NCI-H226 (cell line): ENCODE measurements at regions not wholly inside any gene's neighbourhood (a gene's known extent, or its start where the extent isn't known, plus 50 kb on each side); places are given as distances from the start of the nearest gene placed in this dataset.
"Not testable (repeated sequence)": the region's sequence is repeated elsewhere in the genome, so short reads cannot be mapped to it uniquely, and the experiment has no call there.

Experiments used
- DNase-seq: peaks from one replicate; pipeline ENCODE4 v3.0.0-alpha.2; 2015

GRCh38 chr16:35198223-35199199 lies 1739.1 kb downstream of the TP53TG3F start:
- no peak for DNase-seq

GRCh38 chr16:35200662-35201061 lies 1741.2 kb downstream of the TP53TG3F start:
- no peak for DNase-seq

- DNase-seq = no peak
Observed at GRCh38 chr16:35201151-35201550, 1741.7 kb downstream of the TP53TG3F start.

DNA sequence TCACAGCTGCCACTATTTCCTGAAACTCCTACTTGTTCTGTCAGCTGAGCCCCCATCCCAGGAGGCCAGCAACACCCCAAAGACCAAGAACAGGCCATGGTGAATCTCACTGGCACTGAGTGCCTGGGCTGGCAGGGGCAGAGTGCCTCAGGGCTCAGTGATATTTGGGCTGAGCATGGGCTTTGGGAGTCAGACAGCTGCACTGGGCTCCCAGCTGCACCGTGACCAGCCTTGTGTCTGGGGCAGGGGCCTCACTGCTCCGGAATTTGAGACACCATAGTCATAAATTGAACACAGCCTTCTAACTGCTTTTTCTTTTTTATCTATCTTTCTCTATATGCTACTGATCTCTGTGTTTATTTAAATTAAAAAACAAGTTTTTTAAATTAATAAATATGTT lies 1744.2 kb downstream of the TP53TG3F start:
- no peak for DNase-seq

DNA sequence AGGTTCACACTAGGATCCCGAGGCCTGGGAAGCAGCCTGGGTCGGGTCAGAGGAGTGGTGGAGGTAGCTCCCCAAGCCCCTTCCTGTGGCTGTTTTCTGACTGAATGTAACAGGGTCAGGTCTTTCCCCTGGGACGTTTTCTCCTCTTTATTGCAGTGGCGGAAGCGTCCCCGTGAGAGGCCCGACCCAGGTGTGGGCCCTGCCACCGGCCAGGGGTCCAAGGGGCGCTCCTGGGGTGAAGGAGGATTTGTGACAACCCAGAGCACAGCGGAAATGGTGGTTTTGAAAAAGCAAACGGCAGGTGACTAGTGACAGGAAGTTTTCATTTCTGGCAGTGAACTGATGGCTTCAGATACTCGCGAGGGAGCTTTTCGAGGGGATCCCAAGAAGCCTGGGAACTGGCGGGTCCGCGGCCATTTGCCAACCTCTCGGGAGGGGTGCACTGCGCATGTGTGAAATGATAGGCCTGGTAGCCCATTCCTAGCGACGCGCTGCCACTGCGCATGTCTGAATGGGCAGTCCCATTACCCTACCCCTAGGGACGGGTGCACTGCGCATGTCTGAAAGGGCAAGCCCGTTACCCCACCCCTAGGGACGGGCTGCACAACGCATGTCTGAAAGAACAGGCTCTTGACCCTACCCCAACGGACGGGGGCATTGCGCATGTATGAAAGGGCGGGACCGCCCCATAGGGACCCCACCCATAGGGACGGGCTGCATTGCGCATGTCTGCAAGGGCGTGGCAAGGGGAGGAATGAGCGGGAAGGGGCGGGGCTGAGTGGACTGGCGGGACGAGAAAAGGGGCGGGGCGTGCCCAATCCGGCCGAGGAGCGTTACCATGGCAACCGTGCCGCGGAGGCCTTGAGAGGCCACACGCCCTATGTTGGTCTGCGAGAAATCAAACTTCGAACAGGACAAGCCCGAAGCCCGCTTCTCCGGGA lies 1747.9 kb downstream of the TP53TG3F start:
- no peak for DNase-seq

DNA sequence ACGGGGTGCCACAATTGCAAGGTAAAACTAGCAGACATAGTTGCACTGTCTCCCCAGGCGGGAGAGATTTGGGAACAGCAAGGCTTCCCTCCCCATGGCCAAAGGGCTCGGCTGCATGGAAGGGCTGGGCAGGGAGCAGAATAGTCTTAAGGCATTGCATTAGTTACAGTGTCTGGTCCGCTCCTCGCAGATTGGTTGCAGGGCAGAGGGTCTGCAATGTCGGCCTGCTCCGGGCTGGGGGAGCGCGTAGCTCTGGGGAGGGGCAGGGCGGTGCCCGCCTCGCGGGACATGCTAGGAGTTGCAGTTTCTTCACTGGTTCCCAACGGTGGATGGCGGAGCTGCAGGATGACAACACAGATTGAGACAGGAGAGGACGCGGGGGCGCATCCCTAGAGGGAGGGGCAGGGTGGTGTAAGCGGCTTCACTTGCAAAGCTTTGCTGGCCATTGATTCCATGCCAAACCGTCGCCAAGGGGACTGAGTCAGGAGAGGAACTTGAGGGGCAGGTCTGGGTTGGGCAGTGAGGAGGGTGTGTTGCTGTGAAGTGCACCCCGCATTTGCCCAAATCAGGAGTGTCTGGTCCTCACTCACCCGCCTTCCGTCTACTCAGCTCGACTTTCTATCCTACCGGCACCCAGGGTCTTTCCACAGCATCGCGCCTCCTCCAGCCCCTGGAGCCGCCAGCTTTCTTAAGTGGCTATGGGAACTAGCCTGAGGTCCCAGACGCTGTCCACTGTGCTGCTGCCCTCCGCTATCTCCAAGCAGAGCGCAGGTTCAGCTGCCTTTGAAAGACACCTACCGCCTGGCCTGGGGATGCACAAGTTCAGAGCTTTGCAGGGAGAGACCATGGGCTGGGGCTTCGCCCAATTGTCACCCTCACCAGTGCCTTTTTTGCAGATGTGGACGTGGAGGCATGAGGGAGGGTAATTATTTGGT lies 1748.9 kb downstream of the TP53TG3F start:
- DNase-seq = no peak

DNA sequence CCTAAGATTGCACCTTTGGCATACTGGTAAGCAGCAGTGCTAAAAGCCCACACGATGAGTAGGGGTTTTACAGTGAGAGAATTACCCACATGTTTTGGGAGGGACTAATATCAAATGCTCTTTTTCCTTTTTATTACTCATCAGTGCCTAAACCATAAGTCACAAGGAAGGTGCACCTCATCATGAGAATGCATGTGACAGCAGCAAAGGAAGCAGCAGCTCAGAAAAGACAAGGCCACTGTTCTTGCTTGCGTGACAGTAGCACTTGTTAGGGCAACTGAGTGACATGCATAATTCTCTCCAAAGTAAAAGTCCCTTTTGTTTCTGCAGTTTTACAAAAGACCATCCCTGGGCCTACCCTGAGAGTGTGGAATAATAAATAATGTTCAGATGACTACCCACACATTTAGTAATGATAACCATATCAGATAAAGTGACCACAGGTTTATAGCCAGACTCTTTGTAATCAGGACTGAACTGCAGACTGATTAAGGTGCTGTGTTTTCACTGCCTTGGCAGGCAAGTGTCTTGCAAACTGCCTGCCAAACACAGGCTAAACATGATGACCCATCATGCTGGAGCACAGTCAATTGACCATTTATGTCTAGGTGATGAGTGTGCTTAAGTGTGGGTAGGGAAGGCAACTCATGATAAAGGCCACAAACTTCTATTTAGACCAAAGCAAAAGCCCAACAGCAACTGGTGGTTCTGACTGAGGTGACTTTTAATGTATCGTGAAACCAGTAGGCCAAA lies 1751.4 kb downstream of the TP53TG3F start:
- DNase-seq = no peak

DNA sequence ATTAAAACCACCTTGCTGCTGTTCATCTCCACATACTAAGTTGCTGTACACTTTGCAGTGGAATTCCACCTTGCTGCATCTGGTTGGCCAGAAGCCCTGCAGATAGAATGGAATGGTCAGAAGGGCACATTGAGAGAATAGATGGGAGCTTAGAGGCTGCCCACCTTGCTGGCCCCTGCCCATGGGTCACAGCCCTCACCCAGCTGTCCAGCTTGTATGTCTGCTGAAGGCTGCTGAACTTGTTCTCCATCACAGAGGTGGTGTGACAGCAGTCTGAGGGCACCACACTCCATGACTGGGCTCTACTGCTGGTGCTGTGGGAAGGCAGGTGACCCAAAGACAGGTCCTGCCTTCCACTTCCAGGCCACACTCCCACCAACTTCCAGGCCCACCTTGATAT lies 1755.4 kb downstream of the TP53TG3F start:
- no peak for DNase-seq

DNA sequence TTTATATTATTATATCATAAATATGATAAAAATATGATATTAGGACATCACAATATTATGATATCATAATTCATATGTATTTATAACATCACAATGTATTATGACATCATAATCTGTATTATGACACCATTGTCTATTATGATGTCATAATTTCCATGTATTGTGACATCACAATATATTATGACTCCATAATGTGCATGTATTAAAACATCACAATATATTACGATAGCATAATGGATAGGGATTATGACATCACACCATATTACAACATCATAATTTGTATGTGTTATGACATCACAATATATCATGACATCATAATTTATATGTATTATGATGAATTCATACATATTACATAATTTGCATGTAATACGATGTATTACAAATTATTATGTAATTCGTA lies 1755.9 kb downstream of the TP53TG3F start:
- DNase-seq = no peak

DNA sequence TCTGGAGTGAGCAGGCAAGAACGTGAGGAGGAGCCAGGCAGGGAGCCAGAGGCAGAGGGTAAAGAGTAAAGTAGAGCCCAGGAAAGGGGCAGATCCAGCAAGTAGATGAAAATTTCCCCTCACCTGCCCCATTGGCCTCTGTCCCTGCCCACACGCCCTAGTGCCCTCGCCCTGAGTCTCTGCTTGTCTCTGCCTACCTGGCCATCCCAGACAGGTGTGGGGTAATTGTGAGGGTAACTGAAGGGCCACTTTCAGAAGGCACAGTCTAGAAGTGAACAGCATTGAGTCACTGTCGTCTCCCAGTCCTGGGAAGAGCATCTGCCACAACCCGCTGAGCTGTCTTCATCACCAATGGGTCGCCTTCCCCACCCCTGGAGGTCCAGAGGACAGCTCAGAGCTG lies 1756.8 kb downstream of the TP53TG3F start:
- not testable (repeated sequence) for DNase-seq

GRCh38 chr16:35221482-35222185 lies 1762.2 kb downstream of the TP53TG3F start:
- DNase-seq = no peak

- no peak for DNase-seq
Observed at GRCh38 chr16:35234679-35235078, 1775.3 kb downstream of the TP53TG3F start.

DNA sequence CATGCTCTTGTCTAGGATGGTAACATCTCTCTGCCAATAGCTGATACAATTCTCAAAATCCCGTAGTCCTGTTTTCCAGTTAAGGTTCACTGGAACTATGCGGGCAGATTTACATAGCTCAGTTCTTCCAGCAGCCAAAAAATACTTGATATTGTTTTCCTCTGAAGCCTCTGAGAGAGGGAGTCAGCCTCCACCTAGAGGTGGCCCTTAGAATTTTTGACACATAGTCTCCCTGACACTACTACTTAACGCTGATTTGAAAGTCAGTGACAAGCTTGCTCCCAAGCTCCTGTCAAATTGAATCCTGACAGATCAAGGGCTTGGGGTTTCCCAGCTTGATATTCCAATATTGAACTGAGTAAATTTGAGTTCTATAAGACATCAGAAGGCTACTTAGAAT lies 1780.1 kb downstream of the TP53TG3F start:
- DNase-seq = no peak

DNA sequence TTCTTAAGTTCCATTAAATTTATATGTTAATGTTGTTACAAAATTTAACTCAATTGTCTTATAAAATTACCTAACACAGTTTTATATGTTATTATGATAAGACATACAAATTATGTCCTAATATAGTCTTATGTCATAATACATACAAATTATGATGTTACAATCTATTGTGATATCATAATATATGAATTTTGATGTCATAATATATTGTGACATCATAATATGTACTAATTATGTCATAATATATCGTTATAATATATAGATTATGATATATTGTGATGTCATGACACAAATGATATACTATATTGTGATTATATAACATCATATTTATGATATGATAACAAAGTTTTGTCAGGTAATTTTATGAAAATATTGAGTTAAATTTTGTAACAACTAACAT lies 1789.6 kb downstream of the TP53TG3F start:
- DNase-seq = no peak

DNA sequence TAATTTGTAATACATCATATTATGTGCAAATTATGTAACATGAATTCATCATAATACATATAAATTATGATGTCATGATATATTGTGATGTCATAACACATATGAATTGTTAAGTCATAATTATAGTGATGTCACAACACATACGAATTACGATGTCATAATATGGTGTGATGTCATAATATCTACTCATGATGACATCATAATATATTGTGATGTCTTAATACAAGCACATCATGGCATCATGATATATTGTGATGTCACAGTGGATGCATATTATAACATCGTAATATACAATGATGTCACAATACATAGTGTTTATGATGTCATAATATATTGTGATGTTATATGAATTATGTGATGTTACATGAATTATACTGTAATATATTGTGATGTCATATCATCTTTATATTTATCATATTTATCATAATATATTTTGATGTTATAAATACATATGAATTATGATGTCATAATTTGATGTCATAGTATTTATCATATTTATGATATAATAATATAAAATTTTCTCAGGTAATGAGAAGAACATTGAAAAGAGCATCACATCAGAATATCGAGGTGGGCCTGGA lies 1793.0 kb downstream of the TP53TG3F start:
- DNase-seq = no peak

DNA sequence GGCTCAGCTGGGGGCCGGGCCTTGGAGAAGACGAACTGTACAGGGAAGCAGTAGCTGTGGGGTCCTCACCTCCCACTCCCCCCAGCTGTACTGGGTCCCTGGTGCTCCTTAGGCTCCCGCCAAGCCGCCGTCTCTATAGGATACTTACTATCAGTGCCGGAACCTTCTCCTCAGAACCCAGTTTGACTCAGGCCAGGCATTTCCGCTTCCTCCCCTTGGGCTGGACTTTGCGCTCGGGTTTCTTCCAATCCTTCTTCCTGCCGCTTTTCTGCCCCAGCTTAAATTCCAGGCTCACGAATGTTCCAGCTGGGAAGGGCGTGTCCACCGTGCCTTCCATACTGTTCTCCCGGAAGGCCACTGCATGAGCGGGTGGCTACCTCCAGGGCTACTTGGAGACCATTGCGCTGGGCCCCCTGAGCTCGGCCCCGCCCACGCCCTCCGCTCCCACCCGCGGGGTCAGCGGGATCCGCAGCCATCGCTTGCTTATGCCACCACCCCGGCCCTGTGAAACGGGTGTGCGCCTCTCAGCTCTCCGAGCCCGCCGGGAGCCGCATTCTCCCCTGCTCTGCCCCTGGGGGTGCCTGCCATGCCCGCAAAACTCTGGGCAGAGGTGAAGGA lies 1795.9 kb downstream of the TP53TG3F start:
- no peak for DNase-seq

GRCh38 chr16:35255816-35256215 lies 1796.4 kb downstream of the TP53TG3F start:
- no peak for DNase-seq

DNA sequence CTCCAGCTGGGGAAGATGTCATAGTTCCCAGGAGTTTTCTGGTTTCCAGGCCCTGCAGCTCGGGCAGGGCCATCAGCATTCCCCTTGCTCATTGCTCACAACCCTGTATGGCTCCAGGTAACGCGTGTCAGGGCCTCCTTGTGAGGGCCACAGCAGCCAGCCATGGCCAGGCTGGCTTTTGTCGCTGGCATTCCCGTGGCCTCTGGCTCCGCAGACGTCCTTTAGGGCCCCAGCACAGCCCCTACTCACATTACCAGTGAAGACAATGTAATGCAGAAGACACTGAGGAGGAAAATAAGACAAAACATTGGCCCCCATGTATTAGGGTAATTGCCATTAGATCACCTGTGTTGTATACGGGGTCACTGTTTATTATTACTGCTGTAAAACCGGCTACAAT lies 1799.0 kb downstream of the TP53TG3F start:
- no peak for DNase-seq

DNA sequence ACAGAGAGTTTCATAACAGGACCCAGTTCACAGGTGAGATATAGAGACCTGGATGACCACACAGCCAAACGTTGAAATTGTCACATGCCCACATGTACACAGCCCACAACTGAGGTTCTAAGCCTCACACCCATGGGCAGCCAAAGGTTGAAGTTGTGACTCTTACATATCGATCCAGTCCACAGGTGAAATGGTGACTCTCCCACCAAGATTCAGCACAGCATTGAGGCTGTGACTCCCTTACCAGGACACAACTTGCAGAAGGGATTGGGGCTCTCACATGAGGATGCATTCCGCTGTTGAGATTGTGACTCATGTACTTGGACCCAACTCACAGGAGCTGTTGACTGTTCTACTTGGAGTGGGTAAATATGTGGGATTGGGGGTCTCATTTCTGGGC lies 1836.4 kb downstream of the TP53TG3F start:
- DNase-seq = no peak

DNA sequence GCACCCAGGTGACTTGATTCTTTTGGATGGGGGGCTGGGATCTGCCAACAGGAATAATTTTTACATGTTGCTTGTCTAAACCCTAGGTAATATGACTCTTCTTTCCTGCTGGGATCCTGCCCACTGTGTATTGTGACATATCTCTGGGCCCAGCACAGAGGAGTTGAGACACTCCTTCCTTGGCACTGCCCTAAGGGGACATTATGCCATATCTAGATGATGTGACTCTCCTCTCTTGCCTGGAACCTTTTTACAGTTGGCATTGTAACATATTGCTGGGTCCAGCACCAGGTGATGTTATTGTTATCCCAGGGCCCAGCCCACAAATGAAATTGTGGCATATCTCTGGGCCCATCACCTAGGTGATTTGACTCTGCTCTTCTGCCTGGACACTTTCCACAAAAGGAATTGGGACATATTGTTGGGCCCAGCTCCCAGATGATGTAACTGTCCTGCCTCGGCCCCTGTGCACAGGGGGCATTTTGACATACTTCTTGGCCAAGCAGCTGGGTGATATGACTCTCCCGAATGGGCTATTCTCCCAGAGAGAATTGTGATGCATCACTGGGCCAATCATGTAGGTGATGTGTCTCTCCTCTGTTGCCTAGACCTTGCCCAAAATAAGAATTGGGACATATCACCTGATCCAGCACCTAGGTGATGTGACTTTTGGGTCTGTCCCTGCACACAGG lies 1837.7 kb downstream of the TP53TG3F start:
- DNase-seq = no peak
